T-helper 2 cell treated with Interferon-gamma antibody and Interleukin-4, amounts not matched to agents 5 μg/mL and 100 μg/mL, for 36 hours (primary cell): ENCODE measurements at regions not wholly inside any gene's neighbourhood (a gene's known extent, or its start where the extent isn't known, plus 50 kb on each side); places are given as distances from the start of the nearest gene placed in this dataset.
A peak's percentile ranks its signal among the peaks of the same experiment; 100 is the strongest.

Experiments
- DNase-seq: peaks from one replicate; pipeline ENCODE4 v3.0.0; 2021; ENCODE audit warnings: low spot score
- H3K27ac Mint-ChIP-seq: one replicate; pipeline ENCODE4 v1.8.0; 2021; ENCODE audit warnings: mild to moderate bottlenecking, mixed read lengths
- H3K27me3 Mint-ChIP-seq: one replicate; pipeline ENCODE4 v1.8.0; 2021; ENCODE audit warnings: low read depth, mixed read lengths
- H3K36me3 Mint-ChIP-seq: one replicate; pipeline ENCODE4 v1.8.0; 2021; ENCODE audit warnings: low read depth, mixed read lengths
- H3K4me1 Mint-ChIP-seq: one replicate; pipeline ENCODE4 v1.8.0; 2021; ENCODE audit warnings: low read depth, mixed read lengths
- H3K4me3 Mint-ChIP-seq: one replicate; pipeline ENCODE4 v1.8.0; 2022; ENCODE audit warnings: mild to moderate bottlenecking, moderate library complexity, mixed read lengths
- H3K9me3 Mint-ChIP-seq: one replicate; pipeline ENCODE4 v1.8.0; 2021; ENCODE audit warnings: mixed read lengths

DNA sequence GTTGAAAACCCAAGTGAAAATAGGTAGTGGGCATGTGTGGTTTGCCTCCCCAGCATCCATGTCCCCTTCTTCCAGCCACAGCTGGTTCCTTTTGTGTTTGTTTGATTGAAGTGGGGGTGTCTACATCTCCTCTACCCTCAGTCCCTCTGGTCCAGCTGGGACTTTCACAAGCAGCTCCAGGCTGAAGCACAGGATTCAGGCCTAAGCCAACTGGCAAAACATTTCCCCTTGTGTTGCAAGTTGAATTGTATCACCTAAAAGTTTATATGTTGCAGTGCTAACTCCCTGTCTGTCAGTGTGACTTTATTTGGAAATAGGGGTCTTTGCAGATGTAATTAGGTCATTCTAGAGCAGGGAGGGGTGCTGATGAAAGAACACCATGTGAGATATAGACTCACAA is 205.9 kb upstream of the ASIC2 start:
- H3K27me3 Mint-ChIP-seq: no peaks in the 10 kb centered on the region
- H3K27ac Mint-ChIP-seq: no peak overlapping the region
- H3K4me1 Mint-ChIP-seq: no peaks in the 10 kb centered on the region
- no peaks in the 10 kb centered on the region for H3K9me3 Mint-ChIP-seq
- no peak overlapping the region for H3K4me3 Mint-ChIP-seq
- DNase-seq: no peak
- no peaks in the 10 kb centered on the region for H3K36me3 Mint-ChIP-seq

DNA sequence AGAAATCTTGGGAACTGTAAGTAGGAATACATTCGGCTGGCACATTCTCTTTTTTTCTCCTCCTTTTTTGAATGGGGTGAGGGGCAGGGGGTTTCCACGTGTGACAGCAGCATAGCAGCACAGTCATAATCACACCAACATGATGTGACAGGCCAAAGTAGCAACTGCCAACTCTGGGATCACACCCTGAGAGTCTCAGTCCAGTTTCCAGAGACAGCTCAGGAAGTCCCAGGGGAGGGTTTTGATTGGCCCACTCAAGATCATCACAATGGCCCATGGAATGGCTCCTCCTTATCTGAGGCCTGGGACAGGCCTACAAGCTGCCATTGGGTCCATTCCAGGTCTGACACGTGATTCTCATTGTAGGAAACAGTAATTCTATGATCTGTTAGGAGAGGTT is 207.1 kb upstream of the ASIC2 start:
- Mint-ChIP-seq H3K27me3 (peaks cover 5% of the 10 kb centered on the region), H3K9me3 (no peaks in the 10 kb centered on the region), H3K27ac (no peak overlapping the region), H3K4me3 (no peak overlapping the region), H3K4me1 (no peaks in the 10 kb centered on the region), H3K36me3 (no peaks in the 10 kb centered on the region)
- no peak for DNase-seq

DNA sequence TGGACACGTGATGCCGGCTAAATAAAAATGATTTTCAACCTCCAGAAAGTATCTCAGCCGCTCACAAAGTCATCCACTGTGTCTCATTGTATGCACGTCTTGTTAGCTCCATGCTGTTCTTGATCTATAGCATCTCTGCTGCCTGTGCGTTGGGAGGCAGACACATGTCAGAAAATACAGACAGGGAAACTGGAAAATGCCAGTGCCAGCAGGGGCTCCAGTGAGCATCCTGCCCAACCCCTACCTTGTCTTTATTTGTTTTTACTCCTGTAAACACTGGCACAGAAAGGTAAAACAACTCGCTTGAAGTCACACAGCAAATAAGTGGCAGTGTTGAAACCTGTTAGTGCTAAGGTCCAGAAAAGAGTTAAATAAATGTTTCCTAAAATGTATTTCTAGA is 208.1 kb upstream of the ASIC2 start:
- H3K9me3 Mint-ChIP-seq: no peaks in the 10 kb centered on the region
- no peaks in the 10 kb centered on the region for H3K36me3 Mint-ChIP-seq
- H3K27me3 Mint-ChIP-seq: peaks cover 10% of the 10 kb centered on the region
- no peaks in the 10 kb centered on the region for H3K4me1 Mint-ChIP-seq
- H3K27ac Mint-ChIP-seq: no peak overlapping the region
- no peak for DNase-seq
- H3K4me3 Mint-ChIP-seq: no peak overlapping the region

DNA sequence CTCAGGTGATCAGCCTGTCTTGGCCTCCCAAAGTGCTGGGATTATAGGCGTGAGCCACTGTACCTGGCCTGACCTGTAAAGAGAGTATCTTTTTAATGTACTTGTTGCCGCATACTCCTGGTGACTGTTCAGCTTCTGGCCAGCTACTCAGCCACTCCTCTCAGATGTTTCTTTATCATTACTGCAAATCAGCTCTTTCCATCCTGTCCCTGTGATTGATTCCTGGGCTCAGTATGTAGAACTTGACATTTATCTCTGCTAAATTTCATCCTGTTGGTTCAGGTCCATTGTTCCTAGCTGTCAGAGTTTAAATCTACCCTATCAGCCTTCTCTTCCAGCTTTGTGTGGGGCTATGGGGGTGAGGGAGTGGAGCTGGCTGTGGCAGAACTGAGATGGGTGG is 211.5 kb upstream of the ASIC2 start:
- no peaks in the 10 kb centered on the region for H3K36me3 Mint-ChIP-seq
- peaks cover 26% of the 10 kb centered on the region for H3K27me3 Mint-ChIP-seq
- no peak for DNase-seq
- no peak overlapping the region for H3K27ac Mint-ChIP-seq
- no peaks in the 10 kb centered on the region for H3K9me3 Mint-ChIP-seq
- H3K4me1 Mint-ChIP-seq: peaks cover 7% of the 10 kb centered on the region
- H3K4me3 Mint-ChIP-seq: no peak overlapping the region

DNA sequence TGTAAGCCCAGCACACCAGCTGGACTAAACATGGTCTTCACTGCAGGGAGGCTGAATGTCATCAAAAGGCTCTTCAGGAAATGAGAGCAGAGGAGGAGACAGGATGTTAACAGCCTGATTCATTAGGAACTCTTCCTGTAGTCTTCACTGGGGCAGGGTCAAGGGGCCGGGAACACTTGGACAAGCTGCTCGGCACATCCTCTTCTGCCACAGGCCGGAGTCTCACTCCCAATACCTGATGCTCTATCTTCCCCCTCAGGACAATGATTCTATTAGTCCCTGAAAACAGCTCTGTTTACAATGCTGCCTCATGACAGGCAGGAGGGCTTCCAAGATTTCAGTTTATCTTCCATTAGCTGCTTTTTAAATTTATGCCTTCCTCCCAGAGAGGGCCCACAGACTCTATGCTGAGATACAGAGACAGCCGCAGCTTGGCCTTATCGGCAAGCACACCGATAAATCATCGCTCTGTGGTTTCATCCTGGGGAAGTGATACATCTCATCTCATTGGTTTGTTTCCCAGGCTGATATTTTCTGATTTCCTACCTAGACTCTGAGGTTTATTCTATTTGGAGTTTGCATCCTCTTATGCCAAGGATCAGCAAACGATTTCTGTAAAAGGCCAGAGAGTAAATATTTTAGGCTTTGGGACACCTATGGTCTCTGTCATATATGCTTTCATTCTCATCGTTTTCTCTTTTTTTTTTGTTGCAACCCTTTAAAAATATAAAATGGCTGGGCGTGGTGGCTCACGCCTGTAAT is 214.0 kb upstream of the ASIC2 start:
- Mint-ChIP-seq H3K9me3 (peaks cover 3% of the 10 kb centered on the region), H3K27ac (no peak overlapping the region), H3K27me3 (peaks cover 40% of the 10 kb centered on the region), H3K4me1 (peaks cover 16% of the 10 kb centered on the region), H3K4me3 (no peak overlapping the region), H3K36me3 (no peaks in the 10 kb centered on the region)
- DNase-seq: no peak

DNA sequence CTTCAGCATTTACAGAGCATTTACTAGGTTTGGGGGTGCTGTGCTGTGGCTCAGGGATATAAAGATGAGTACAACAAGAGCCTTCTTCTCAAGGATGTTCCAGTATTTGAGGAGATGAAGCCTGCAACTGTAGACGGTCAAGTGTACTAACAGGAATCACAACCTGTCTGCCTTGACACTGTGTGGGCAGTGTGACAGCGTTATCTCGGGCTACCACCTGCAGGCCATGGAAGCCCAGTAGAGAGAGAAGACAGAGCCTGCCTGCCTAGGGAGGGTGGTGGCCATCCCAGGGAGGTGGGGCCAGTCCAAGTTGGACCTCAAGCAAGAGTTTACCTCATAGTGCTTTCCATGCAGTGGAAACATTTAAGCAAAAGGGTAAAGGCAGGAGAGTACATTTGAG is 215.1 kb upstream of the ASIC2 start:
- Mint-ChIP-seq H3K4me3 (no peak overlapping the region), H3K36me3 (no peaks in the 10 kb centered on the region), H3K27ac (no peak overlapping the region), H3K27me3 (peaks cover 40% of the 10 kb centered on the region), H3K9me3 (peaks cover 3% of the 10 kb centered on the region), H3K4me1 (peaks cover 16% of the 10 kb centered on the region)
- DNase-seq: no peak

DNA sequence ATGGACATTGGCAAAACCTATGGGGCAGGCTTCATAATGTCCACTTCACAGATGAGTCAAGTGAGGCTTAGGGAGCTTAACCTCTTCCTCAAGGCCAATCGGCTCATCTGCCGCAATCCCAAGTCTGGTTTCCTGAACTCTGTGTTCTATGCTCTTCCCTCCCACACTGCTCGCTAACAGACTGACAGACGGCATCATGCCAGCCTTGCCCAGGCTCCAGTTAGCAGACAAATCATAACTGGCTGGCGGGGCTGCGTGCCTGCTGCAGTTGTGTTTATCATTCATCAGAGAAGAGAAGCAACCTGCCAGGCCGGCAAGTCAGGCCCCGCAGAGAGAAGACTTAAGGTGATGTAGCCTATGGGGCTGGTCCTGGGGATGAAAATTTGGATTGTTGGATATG is 216.2 kb upstream of the ASIC2 start:
- no peaks in the 10 kb centered on the region for H3K36me3 Mint-ChIP-seq
- H3K4me1 Mint-ChIP-seq: peaks cover 16% of the 10 kb centered on the region
- DNase-seq: no peak
- H3K4me3 Mint-ChIP-seq: no peak overlapping the region
- peaks cover 7% of the 10 kb centered on the region for H3K9me3 Mint-ChIP-seq
- H3K27ac Mint-ChIP-seq: no peak overlapping the region
- peaks cover 40% of the 10 kb centered on the region for H3K27me3 Mint-ChIP-seq

DNA sequence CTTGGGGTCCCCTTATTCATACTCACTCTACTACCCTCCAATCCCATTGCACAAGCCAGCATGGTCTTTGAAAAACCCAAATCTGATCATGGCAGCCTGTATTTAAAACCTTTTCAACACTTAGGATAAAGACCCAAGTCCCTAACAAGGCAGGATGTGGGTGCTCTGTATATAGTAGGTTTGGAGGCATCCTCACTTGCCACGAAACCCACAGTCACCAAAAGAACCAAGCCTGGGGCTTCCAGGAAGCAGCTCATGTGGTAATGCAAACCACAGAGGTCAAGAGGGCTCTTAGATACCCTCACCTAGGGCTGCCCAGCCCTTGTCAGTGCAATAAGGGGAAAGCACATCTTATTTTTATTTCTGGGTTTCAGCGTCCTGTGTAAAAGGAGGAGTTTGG is 218.6 kb upstream of the ASIC2 start:
- peaks cover 7% of the 10 kb centered on the region for H3K9me3 Mint-ChIP-seq
- H3K4me1 Mint-ChIP-seq: peaks cover 15% of the 10 kb centered on the region
- H3K36me3 Mint-ChIP-seq: no peaks in the 10 kb centered on the region
- peaks cover 33% of the 10 kb centered on the region for H3K27me3 Mint-ChIP-seq
- H3K27ac Mint-ChIP-seq: no peak overlapping the region
- H3K4me3 Mint-ChIP-seq: no peak overlapping the region
- peak; percentile 3 for DNase-seq

DNA sequence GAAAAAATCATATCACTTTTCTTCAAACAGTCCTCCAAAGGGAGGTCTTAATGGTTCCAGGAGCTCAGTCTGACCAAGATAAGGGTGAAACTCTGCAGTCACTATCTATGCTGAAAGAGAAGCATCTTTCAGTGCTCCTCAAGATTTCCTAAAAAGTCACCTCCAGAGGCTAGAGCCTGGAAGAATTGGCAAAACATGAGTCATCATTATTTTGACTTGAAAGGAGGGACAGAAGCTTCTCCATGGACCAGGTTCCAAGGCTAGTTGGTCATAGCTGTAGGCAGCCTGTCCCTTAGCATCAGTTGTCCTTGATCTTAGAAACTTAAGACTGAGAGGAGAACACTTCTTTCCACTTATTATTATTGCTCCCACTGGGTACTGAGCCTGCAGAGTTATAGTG is 219.0 kb upstream of the ASIC2 start:
- no peak for DNase-seq
- H3K27ac Mint-ChIP-seq: no peak overlapping the region
- H3K4me3 Mint-ChIP-seq: no peak overlapping the region
- peaks cover 7% of the 10 kb centered on the region for H3K9me3 Mint-ChIP-seq
- H3K36me3 Mint-ChIP-seq: no peaks in the 10 kb centered on the region
- H3K27me3 Mint-ChIP-seq: peaks cover 31% of the 10 kb centered on the region
- H3K4me1 Mint-ChIP-seq: peaks cover 11% of the 10 kb centered on the region

DNA sequence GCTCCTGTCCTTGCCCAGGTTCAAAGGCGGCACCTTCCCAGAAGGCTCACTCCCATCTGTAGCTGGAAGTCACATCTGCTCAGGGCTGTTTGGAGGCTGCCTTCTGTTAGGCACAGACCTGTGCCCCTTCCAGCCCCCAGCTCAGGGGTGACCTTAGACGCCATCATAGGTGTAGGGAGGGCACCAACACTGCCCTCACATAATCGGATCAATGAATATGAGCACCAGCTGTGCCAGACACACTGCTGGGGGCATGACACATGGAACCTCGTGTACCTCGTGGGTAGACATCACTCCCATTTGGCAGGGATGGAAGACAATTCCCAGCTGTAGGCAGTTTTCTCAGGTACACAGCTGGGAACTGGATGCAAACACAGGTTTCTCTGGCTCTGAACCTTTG is 220.7 kb upstream of the ASIC2 start:
- no peak for DNase-seq
- no peaks in the 10 kb centered on the region for H3K36me3 Mint-ChIP-seq
- peaks cover 7% of the 10 kb centered on the region for H3K9me3 Mint-ChIP-seq
- H3K4me1 Mint-ChIP-seq: peaks cover 9% of the 10 kb centered on the region
- no peak overlapping the region for H3K27ac Mint-ChIP-seq
- no peak overlapping the region for H3K4me3 Mint-ChIP-seq
- peaks cover 20% of the 10 kb centered on the region for H3K27me3 Mint-ChIP-seq

DNA sequence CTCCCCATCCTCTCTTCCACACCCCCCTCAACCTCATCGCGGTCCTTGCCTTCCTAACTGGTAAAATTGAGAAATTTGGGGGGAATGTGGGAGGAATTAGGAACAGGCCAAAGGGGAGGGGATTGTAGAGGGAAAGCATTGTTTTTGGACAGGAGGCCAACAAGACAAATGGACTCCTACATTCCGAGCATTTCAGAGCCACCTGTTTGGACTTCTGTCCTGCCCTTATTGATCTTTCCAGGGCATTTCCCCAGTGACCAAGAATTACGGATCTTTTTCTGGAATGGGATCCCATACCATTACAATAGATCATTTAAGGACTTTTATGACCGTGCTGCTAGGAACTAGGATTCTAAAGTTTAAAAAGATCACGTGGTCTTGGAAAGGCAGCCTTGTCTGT is 221.3 kb upstream of the ASIC2 start:
- H3K4me1 Mint-ChIP-seq: peaks cover 9% of the 10 kb centered on the region
- H3K4me3 Mint-ChIP-seq: no peak overlapping the region
- no peak for DNase-seq
- H3K27ac Mint-ChIP-seq: no peak overlapping the region
- no peaks in the 10 kb centered on the region for H3K36me3 Mint-ChIP-seq
- peaks cover 19% of the 10 kb centered on the region for H3K27me3 Mint-ChIP-seq
- peaks cover 7% of the 10 kb centered on the region for H3K9me3 Mint-ChIP-seq

DNA sequence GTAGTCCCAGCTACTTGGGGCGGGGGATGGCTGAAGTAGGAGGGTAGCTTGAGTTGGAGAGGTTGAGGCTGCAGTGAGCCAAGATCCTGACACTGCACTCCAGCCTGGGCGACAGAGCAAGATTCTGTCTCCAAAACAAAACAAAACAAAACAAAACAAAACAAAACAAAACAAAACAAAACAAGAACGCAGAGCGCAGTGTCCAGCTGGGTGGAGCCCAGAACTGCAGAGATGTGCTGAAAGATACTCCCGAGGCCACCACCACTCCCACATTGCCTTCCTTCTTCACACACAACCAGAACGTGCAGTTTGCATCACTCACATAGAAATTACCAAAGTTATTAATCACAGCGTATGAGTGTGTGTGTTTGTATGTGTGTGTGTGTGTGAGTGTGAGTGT is 222.9 kb upstream of the ASIC2 start:
- H3K27ac Mint-ChIP-seq: no peak overlapping the region
- peaks cover 9% of the 10 kb centered on the region for H3K4me1 Mint-ChIP-seq
- H3K36me3 Mint-ChIP-seq: no peaks in the 10 kb centered on the region
- H3K4me3 Mint-ChIP-seq: no peak overlapping the region
- no peak for DNase-seq
- peaks cover 12% of the 10 kb centered on the region for H3K27me3 Mint-ChIP-seq
- H3K9me3 Mint-ChIP-seq: peaks cover 7% of the 10 kb centered on the region

DNA sequence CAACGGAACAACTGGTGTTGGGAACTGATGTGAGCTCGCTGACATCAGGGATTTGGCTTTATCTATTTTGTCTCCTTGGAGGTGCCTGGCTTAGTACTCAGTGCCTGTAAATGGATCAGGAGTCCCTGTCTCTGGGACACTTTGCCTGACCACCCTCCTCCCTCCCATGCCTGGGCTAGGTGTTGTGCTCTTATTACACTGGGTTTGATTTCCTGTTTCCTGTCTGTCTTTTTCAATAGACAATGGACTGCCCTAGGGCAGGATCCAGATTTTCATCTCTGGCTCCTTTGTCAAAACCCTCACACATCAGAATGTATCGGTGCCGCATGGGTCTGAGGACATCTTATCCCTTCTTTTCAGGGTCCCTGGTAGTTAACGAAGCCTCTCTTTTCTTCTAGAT is 223.6 kb upstream of the ASIC2 start:
- H3K27me3 Mint-ChIP-seq: peaks cover 7% of the 10 kb centered on the region
- H3K27ac Mint-ChIP-seq: no peak overlapping the region
- H3K4me3 Mint-ChIP-seq: no peak overlapping the region
- H3K4me1 Mint-ChIP-seq: peaks cover 4% of the 10 kb centered on the region
- no peaks in the 10 kb centered on the region for H3K36me3 Mint-ChIP-seq
- H3K9me3 Mint-ChIP-seq: peaks cover 4% of the 10 kb centered on the region
- no peak for DNase-seq

DNA sequence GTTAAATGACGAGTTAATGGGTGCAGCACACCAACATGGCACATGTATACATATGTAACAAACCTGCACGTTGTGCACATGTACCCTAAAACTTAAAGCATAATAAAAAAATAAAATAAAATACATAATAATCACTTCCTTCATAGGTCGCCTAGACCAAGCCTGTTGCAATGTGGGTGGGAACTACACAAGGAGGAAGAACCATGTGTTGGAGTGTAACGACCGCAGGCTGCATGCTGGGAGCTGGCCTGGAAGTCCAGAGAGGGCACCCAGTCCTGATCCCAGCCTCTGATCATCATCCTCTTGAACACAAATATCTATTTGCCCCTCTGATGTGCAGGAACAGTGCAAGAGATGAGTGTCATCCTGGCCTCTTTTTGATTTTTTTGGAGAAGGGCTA is 224.7 kb upstream of the ASIC2 start:
- H3K4me1 Mint-ChIP-seq: no peaks in the 10 kb centered on the region
- H3K27me3 Mint-ChIP-seq: peaks cover 6% of the 10 kb centered on the region
- no peak overlapping the region for H3K27ac Mint-ChIP-seq
- peaks cover 4% of the 10 kb centered on the region for H3K9me3 Mint-ChIP-seq
- no peak overlapping the region for H3K4me3 Mint-ChIP-seq
- no peaks in the 10 kb centered on the region for H3K36me3 Mint-ChIP-seq
- DNase-seq: no peak

DNA sequence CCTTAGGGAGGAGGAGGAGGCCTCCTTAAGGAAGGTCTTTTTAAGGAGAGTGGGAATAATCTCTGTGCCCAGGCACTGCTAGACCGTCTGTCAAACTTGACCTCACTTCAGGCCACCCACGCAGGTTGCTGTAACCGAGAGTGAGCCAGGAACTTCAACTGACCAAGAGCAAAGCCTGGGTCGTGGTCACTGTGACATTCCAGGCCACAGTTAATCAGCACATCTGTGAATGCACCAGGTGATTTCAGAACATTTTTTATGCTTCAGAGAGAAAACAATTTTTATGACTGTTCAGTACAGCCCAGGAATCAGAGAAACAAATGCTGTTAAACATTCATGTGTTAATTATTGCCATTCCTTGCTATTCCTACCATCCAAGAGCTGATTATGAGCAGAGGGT is 226.6 kb upstream of the ASIC2 start:
- DNase-seq: no peak
- Mint-ChIP-seq H3K4me1 (no peaks in the 10 kb centered on the region), H3K9me3 (no peaks in the 10 kb centered on the region), H3K27me3 (peaks cover 6% of the 10 kb centered on the region), H3K4me3 (no peak overlapping the region), H3K27ac (no peak overlapping the region), H3K36me3 (no peaks in the 10 kb centered on the region)
